ENCODE measurements at regions not wholly inside any gene's neighbourhood (a gene's known extent, or its start where the extent isn't known, plus 50 kb on each side); places are given as distances from the start of the nearest gene placed in this dataset.

DNA sequence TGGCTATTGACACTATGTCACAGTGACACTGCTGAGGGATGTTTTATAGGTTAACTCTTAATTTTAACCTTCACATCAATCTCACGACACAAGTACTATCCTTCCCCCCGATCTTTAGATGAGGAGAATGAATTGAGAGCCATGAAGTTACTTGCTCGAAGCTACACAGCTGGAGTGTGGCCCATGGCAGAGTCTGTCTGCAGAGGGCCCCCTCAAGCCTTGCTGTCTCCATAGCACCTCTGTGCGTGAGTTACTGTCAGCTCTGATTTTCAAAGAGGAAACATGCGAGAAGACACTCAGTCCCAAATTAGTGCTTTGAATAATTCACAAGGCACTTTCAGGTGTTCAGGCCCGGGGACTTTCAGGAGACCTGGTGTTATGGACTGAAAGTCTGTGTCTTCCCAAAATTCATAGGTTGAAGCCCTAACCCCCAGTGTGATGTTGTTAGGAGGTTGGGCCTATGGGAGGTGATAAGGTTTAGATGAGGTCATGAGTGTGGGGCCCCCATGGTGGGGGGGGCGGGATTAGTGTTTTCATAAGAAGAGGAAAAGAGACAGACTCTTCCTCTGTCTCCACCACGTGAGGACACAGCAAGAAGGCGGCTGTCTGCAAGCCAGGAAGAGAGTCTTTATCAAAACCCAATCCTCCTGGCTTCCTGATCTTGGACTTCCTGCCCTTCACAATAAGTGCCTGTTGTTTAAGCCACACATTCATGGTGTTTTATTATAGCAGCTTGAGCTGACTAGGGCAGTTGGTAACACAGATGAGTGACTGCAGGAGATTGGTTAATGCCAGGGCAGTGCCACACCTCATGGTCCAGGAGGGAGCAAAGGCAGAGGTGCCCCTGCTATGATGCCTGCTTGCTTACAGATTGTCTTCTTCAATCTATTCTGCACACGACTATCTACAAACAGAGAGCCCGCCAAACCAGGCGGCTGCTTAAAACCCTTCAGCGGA is 281.8 kb downstream of the HAPSTR1 start:
- Histone ChIP-seq H3K4me1 (peaks cover 0 to 8% (median 2%) of the 10 kb centered on the region in 4 donors), H3K4me3 (no peak overlapping the region), H3K36me3 (no peaks in the 10 kb centered on the region), H3K27me3 (no peaks in the 10 kb centered on the region), H3K9me3 (no peaks in the 10 kb centered on the region), H3K27ac (no peak overlapping the region)
- TF ChIP-seq EP300 (IDR thresholded peaks at IDR 0.05; ENCODE audit: low read depth) (no peak), POLR2AphosphoS5 (IDR thresholded peaks at IDR 0.05) (no peak), POLR2A (IDR thresholded peaks at IDR 0.05) (no peak)
- TF ChIP-seq, protein P1, sequence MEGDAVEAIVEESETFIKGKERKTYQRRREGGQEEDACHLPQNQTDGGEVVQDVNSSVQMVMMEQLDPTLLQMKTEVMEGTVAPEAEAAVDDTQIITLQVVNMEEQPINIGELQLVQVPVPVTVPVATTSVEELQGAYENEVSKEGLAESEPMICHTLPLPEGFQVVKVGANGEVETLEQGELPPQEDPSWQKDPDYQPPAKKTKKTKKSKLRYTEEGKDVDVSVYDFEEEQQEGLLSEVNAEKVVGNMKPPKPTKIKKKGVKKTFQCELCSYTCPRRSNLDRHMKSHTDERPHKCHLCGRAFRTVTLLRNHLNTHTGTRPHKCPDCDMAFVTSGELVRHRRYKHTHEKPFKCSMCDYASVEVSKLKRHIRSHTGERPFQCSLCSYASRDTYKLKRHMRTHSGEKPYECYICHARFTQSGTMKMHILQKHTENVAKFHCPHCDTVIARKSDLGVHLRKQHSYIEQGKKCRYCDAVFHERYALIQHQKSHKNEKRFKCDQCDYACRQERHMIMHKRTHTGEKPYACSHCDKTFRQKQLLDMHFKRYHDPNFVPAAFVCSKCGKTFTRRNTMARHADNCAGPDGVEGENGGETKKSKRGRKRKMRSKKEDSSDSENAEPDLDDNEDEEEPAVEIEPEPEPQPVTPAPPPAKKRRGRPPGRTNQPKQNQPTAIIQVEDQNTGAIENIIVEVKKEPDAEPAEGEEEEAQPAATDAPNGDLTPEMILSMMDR (IDR thresholded peaks at IDR 0.05), result no peak
- DNase-seq, result no peak
- 66 to 78% methylated on average over 7 to 13 of the region's 13 CpGs for WGBS, 2 donors (ENCODE audit: low coverage in 1 of 2)
- in situ Hi-C loops (cut with MboI; ENCODE audit: low pct_ligation_motif_present in 1 of 4, low pct_unique_long_range_greater_than_20kb in 1 of 4, low sequenced_read_pairs in 3 of 4) (no loop called here), intact Hi-C loops (cut with DNase I; ENCODE audit: low total_unique reads) (no loop called here)

DNA sequence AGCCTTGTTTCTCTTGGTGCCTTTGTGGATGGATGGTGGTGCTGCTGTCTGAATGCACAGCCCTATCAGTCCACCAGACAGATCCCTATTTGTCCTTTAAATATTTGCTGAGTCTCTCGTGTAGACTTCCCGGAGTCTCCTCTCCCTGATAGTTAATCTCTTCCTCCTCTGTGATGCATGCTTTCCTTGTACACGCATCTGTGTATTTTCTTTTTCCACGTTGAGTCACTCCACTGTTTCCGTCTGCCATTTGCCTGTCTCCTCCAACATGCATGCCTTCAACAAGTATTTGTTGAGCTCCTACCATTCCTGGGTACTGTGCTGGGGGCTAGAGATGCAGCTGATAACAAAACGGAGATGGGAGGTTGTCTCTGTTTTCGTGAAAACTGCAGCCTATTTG is 282.6 kb downstream of the HAPSTR1 start:
- Histone ChIP-seq H3K27ac (no peak overlapping the region), H3K4me3 (no peak overlapping the region), H3K27me3 (no peaks in the 10 kb centered on the region), H3K36me3 (no peaks in the 10 kb centered on the region), H3K9me3 (no peaks in the 10 kb centered on the region), H3K4me1 (peaks cover 0 to 8% (median 2%) of the 10 kb centered on the region in 4 donors)
- DNase-seq, result no peak
- WGBS, 2 donors (ENCODE audit: low coverage in 1 of 2), result 53 to 64% methylated on average over 7 of the region's 7 CpGs
- in situ Hi-C loops (cut with MboI; ENCODE audit: low pct_ligation_motif_present in 1 of 4, low pct_unique_long_range_greater_than_20kb in 1 of 4, low sequenced_read_pairs in 3 of 4) (no loop called here), intact Hi-C loops (cut with DNase I; ENCODE audit: low total_unique reads) (no loop called here)
- TF ChIP-seq POLR2AphosphoS5 (IDR thresholded peaks at IDR 0.05), result no peak
- no peak for TF ChIP-seq POLR2A (IDR thresholded peaks at IDR 0.05)
- TF ChIP-seq EP300 (IDR thresholded peaks at IDR 0.05; ENCODE audit: low read depth), result no peak
- TF ChIP-seq, protein P1 (IDR thresholded peaks at IDR 0.05), result no peak

DNA sequence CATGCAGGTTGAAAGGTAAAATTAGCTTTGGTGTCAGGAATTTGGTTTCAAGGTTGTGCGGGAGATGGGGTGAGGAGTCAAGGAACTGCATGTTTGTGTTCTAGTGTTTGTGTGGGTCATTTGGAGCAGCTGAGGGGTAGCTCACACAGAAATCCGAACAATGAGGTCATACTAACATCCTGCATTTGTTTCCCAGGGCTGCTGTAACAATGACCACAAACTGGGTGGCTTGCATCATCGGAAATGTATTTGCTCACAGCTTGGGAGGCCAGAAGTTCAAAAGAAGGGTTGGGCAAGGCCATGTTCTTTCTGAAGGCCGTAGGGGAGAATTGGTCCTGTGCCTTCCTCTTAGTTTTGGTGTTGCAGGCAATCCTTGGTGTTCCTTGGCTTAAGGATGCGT is 287.4 kb downstream of the HAPSTR1 start:
- Histone ChIP-seq H3K27ac (no peak overlapping the region), H3K36me3 (no peaks in the 10 kb centered on the region), H3K4me3 (no peak overlapping the region), H3K4me1 (no peaks in the 10 kb centered on the region), H3K27me3 (no peaks in the 10 kb centered on the region), H3K9me3 (no peaks in the 10 kb centered on the region)
- intact Hi-C loops (cut with DNase I; ENCODE audit: low total_unique reads), result no loop called here
- 60 to 70% methylated on average over 2 to 5 of the region's 5 CpGs for WGBS, 2 donors (ENCODE audit: low coverage in 1 of 2)
- in situ Hi-C loops (cut with MboI; ENCODE audit: low pct_ligation_motif_present in 1 of 4, low pct_unique_long_range_greater_than_20kb in 1 of 4, low sequenced_read_pairs in 3 of 4), result no loop called here
- no peak for DNase-seq
- no peak for TF ChIP-seq POLR2AphosphoS5 (IDR thresholded peaks at IDR 0.05)
- no peak for TF ChIP-seq EP300 (IDR thresholded peaks at IDR 0.05; ENCODE audit: low read depth)

DNA sequence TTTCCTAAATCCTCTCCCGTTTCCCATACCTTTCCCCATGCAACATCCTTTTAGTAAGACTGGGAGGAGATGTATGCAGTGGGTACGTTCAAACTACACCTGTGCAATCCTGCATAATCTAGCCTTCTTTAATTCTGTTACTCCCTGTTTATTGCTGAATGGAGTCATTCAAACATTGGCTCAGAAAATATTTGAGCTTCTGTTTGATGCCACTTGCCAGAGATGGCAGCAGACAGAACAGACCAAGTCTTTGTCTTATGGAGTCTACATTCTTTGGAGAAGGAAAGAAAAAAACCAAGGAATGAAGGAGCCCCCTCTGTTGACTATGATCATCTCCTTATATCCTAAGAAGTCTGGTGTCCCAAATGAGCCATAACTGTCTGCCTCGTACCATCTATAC is 288.8 kb downstream of the HAPSTR1 start:
- TF ChIP-seq POLR2A (IDR thresholded peaks at IDR 0.05) (no peak), EP300 (IDR thresholded peaks at IDR 0.05; ENCODE audit: low read depth) (no peak), POLR2AphosphoS5 (IDR thresholded peaks at IDR 0.05) (no peak)
- TF ChIP-seq, protein P1 (IDR thresholded peaks at IDR 0.05), result no peak
- Histone ChIP-seq H3K27ac (no peak overlapping the region), H3K9me3 (no peaks in the 10 kb centered on the region), H3K36me3 (no peaks in the 10 kb centered on the region), H3K4me3 (no peak overlapping the region), H3K27me3 (no peaks in the 10 kb centered on the region), H3K4me1 (no peaks in the 10 kb centered on the region)
- DNase-seq, result no peak
- in situ Hi-C loops (cut with MboI; ENCODE audit: low pct_ligation_motif_present in 1 of 4, low pct_unique_long_range_greater_than_20kb in 1 of 4, low sequenced_read_pairs in 3 of 4), result no loop called here
- intact Hi-C loops (cut with DNase I; ENCODE audit: low total_unique reads), result no loop called here
- 60 to 63% methylated on average over 2 to 3 of the region's 3 CpGs for WGBS, 2 donors (ENCODE audit: low coverage in 1 of 2)
